ENCODE measurements at regions not wholly inside any gene's neighbourhood (a gene's known extent, or its start where the extent isn't known, plus 50 kb on each side); places are given as distances from the start of the nearest gene placed in this dataset.

DNA sequence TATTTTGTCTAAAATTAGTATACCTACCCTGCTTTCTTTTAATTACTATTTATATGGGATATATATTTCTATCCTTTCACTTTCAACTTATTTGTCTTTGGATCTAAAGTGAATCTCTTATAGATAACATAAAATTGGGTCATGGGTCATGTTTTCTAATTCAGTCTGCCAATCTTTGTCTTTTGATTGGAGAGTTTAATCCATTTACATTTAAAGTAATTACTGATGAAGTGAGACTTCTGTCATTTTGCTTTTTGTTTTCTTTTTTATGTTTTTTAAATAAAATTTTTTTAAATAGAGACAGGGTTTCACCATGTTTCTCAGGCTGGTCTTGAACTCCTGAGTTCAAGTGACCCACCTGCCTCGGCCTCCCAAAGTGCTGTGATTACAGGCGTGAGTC is 50.5 kb upstream of the PRDM1 start:
- no peak for DNase-seq

DNA sequence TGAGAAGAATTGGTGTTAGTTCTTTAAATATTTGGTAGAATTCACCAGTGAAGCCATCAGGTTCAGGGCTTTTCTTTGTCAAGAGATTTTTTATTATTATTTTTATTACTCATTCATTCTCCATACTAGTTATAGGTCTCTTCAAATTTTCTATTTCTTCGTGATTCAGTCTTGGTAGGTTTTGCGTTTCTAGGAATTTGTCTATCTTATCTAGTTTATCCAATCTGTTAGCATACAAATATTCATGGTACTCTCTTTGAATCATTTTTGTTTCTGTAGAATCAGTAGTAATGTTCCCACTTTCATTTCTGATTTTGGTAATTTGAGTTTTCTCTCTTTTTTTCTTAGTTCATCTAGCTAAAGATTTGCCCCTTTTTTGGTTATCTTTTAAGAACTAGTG is 52.3 kb upstream of the PRDM1 start:
- DNase-seq = no peak

DNA sequence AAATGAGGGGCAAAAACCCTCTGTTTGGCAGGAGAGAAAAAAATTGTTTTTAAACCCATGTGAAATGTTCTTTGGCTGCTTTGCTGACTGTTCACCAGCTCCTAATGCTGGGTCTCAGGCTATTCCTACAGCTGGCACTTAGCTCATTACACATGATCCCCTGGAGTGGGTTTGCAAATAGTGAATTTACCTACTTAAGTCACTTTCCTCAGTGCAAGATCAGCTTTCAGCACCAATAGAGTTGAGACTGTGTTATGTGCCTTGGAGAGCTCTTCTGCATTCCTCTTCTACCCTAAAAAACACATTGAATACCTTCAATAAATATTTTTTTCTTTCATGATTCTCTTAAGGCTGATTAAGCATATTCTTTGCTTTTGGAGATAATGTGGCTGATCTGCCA is 58.4 kb upstream of the PRDM1 start:
- DNase-seq = no peak

DNA sequence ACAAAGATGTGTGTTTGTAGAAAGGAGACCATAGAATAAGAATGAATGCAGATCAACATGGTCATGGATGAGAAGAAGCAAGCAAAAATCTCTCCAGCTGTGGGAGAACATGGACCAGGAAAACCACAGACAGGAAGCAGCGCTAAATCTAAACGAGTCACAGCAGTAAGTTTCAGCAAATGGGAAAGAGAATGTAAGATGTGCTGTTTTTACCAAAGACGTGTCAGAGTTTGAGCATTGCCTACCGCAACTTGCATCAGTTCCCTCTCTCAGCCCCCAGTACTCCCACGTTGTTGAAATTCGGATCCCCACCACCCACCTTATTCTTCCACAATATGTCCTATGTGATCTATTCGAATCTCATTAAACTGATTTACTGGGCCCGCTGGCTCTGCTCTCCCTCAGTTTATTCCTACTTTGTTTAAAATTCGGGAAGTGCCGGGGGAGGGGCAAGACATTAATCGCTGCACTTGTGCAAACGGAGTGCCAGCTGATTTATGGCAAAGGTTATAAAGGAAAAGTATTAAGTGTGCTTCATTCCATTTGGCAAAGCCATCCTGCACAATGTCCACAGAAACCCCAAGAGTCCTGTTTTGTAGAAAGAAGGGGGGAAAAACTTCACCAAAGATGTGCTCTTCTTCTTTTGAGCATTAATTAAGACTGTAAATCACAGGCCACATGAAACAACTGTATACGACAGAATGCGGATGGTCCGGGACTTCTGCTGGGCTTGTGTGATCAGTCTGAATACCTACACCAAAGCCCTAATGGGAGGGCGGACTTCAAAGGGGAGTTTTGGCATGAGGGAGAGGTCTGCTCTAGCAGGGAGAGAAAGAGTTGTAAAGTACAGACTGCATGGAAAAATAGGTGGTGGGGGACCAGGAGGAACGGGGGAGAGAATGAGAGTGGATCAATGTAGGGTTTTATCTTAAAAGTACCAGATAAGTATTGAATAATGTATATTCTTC is 59.1 kb upstream of the PRDM1 start:
- DNase-seq = no peak

DNA sequence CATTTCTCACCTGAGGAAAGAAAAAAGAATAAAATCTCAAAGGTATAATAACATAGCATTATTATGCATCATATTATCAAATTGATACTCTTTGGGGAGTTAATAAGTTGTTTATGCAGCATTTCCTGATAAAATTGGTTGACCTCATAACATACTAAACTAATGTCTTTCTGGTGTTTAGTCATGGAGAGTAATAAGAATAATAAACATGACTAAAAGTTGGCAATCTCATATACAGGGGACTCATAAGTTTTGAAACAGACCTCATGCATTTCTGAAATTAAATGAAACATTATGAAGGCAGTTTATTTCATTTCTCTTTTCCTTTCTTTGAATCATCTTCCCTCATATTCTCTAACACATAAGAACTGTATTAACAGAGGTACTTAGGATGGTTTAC is 60.5 kb upstream of the PRDM1 start:
- no peak for DNase-seq

DNA sequence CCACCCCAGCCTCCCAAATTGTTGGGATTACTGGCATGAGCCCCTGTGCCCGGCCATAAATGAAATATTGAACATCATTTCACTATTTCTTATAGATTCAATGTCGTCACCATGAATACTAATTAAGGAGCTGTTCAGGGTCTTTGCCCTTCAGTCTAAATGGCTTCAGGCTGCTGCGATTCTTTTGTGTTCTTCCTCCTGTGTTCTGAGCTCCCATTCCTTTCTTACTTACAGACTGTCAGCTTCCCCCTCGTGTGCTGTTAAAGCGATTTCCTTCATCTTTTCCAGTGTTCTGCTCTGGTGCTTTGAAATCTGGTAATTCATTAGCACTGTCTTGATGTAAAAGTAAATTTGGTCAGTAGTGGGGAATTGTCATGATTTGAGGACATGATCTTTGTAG is 63.3 kb upstream of the PRDM1 start:
- DNase-seq = no peak

DNA sequence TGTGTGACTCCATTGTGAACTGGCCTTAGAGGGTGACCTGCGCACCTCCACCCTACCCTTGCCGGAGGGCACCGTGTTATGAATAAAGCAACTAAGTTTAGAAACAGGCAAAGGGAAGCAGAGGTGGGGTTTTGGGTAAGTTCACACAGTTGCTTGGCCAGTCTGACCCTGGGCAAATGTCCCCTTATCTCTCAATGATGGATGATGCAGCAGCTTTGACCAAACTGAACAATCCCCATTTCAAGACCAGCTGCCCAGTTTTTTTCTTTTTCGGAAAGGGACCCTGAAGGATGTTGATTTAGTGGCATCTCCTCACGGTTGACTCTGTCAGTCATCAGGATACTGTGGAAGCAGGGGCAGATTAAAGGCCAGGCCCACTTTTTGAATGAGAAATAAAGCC is 68.7 kb upstream of the PRDM1 start:
- no peak for DNase-seq

DNA sequence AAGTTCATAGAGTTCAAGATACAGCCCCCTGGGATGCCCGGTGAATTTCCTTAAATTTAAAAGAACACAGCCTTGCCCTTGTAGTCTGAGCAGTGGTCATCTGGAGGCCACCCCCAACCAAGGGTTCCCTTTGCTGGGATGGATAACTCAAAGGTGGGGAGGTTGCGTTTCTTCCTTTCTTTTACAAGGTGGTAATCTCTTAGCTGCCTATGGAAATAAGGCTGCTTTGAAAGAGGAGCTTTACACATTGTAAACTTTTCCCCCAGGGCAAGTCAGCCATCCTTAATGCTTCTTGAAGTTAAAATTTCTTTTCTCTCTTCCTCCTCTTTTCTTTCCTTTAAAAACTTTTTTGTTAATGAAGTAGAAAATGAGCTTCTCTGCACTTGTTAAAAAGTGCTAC is 71.2 kb upstream of the PRDM1 start:
- DNase-seq = no peak

DNA sequence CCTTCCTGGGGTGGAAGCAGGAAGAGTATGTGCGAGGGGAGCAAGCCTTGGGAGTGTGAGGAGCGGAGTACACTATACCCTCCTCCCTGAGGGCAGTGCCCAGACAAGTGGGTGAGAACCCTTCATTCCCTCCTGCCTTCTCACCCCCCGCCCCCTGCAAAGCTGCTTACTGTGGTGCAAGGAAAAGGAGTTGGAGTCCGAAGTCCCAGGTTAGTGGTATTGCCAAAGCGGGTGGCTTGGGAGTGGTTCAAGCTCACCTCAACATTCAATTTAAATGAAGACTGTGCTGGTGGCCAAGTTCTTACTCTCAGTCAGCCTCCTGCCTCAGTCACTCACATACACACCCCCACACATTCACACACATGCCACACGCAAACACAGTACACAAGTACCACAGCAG is 74.7 kb upstream of the PRDM1 start:
- no peak for DNase-seq

DNA sequence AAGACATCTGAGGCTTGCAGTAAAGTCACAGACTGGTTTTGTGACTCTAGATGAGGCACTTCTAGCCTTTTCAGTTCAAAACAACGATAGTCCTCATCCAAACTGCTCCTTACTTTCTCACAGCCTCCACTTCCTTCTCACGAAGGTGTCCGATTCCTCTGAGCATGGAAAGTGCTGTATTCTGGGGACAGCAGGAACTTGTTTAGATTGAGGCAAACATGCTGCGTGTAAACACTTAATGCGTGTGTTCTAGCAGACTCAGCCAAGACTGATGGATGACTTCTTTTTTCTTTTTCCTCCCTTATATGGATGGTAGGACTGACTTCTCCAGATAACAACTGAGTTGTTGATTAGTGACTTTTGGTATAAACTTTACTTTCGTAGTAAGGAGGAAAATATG is 80.2 kb upstream of the PRDM1 start:
- no peak for DNase-seq

DNA sequence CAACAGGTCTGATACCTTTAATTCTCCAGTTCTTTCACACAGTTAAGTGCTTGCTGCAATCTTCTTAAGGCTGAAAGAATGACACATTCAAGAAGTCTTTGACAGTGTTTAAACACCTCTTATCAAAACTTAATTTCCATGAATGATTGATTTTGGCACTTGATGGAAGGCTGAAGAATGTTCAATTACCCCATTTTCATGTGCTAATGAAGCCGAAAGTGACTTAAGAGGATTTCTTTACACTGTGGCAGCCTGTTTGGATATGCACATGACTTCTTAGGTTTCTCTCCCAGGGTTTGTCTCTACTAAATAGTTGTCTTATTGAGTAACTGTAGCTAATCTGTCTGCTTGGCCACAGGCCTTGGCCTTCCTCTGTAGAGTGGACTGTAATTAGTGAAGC is 81.1 kb upstream of the PRDM1 start:
- no peak for DNase-seq

DNA sequence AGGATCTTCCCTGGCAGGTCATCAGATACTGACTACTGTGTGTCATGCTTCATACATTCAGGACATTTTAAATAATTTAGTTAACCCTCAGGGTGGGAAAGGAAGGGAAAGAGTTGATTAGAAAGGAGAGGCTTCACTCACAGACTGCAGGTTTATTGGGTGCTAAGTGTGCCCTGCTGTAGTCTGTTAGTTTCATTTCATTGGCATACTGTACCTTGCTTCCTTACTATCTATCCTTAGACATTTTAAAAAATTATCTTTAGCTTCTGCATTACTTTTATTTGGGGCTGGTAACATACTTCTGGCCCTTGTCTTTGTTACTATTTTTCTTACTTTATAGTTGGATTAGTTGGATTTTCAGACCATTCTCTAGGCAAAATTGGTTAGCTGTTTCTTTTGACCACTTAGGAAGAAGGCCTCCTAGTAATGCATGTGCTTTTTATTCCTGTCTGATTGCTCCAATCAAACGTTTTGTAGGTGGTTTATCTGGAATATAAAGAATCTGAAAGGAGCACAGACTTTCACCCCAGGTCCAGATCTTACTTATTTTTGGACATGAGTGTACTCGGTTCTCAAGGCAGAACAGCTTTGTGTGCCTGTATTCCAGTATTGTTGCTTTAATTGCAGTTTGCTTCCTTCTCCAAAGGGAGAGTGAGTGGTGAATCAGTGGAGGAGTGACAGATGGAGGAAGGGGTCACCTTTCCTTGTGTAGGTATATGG is 82.7 kb upstream of the PRDM1 start:
- no peak for DNase-seq

DNA sequence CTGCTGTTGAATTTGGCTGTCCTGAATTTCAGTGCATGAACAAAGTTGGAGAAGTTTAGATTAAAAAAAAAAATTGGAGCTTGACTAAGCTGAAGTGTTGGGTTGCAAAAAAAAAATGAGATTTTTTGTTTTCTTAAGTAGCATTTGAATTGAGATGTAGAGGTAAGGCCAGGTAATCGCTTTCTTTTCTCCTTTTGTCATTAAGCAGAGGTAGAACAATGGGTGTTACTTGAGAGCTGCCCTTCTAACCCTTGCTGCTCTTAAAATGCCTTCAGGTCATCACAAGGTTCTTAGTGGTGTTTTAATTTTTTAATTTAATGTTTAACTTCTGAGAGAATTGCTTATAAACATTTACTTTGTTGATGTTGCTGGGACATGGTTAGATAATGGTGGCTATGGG is 84.1 kb upstream of the PRDM1 start:
- no peak for DNase-seq

DNA sequence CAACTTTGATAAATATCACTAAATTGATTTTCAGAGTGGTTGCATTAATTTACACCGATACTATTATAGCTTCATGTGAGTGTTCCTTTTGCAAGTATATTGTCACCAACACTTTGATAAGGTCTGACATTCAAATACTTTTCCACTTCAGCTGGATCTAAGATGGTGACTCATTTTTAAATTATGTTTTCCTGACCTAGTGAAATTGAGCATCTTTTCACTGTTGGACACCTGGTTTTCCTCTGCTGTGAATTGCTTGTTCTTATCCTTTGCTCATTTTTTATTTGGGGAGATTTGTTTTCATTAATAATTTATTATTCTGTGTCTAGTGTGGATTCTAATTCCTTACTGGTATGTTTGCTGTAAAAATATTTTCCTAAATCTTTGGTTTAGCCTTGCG is 85.2 kb upstream of the PRDM1 start:
- no peak for DNase-seq

DNA sequence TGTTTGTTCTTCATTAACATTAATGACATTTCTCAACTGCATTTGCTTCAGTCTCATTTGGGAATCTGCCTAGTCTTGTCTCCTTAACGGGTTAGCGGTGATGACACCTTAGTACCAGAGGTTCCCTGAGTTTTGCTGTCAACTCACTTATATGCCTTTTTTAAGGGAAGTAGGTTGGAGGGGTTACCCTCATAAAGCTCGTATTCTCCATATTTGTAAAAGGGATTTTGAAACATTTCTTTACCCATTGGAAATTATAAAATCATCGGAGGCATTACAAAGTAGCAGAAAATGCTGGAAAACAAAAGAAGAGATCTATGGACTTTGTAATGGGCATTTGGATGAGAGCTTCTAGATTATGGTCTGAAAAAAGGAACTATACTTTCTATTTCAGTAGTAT is 88.7 kb upstream of the PRDM1 start:
- no peak for DNase-seq

DNA sequence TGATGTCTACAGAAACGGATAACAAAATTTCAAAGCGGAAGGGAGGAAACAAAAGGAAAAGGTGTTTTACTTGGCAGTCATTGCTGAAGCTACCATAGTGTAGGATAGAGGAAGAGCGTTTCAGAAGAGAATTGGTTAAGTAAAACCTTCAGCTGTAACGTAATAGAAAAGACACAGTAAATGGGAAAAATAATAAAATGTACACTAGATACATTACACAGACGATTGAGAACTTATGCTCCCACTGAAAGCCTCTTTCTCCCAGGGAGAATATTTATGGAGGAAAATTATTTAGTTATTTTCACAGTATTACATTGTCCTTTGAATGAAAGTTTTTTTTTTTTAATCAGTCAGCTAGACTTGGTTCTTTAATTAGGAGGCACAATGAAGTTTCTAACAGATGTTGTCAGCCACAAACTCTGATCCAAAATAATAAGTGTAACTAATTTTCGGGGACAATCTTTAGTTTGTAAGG is 90.7 kb upstream of the PRDM1 start:
- no peak for DNase-seq

DNA sequence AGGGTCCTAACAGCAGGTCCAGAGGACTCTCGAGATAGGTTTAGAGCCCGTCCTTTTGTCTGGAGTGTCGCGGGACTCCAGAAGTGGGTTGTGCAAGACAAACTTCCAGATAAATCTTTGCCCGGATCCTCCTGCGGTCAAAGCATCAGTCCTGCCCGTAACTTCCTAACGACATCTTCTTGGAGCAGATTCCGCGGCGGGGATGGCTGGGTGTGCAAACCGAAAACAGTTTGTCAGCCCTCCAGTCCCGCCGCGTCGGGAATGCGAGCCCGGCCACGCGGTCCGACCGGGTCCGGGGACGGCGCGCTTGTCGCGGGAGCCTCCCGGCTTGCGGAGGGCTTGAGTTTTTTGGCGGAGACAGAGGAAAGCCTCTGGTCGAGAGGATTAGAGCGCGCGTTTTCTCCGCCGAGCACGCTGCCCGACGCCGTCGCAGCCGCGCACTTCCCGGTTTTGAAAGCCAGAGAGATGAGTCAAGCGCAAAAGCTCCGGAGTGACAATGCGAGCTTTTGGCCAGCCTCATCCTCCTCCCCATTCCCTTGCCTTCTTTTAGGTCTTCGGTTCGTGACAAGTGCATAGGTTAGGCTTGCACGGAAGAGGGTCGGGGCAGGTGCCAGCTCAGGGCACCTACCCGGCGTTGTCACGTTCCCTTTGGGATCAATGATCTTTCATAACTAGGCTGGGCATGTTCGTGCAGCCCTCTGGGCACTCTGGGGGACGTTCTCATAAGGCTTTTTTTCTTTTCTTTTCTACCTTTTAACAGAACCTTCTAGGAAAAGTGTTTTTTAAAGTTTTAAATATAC is 91.3 kb upstream of the PRDM1 start:
- DNase-seq = no peak

DNA sequence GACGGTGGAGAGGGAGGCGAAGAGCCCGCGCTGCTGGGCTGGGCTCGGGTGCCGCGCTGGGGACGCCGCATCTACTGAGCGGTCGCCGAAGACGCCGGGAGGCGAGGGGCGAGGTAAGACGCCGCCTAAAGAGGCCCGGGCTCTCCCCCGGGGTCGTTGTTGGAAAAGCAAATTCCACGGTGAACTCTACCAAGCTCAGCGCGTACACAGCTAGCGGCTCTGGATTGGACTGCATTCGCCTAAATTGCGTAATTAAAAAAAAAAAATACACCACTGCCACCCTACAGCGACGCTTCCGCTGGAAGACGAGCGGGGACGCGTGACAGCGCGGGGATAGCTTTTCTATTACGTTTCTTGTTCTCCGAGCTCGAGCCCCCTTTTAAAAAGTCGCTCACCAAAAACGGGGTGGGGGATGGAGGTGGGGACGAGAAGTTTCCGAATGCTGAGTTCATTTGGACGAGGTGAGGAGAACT is 92.0 kb upstream of the PRDM1 start:
- no peak for DNase-seq

DNA sequence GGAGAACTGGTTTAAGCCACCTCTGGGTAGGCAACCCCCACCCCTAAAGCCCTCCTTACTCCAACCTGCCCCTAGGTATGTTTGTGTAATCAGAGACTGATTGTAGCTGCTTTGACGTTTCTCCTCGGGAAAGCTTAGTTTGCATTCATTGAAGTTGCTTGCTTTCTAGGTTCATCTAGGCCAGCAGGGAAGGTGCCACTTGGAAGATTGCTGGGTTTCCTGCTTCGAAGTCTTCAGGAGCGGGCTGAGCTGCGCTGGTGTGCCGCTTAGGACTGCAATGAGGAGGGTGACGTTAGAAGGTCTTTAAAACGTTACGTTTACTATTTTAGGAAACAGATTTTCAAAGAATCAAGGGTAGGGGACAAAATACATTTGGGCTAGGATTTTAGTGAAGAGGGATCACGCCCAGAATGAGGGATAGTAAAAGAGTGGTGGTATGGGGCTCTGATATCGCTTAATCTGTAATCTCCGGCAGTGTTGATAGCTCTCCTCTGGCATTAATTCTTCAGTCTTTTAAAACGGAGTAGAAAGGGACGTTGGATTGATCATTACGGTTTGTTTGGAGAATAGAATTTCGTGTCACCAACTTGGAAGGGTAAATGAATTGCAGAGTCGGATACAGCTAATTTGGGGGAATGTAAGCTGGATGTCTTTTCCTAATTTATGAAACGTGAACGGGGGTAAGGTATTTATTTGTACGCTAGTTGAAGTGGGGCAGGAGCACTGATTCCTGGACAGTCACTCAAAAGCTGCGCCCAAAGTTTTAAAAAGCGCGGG is 92.6 kb upstream of the PRDM1 start:
- DNase-seq = no peak

DNA sequence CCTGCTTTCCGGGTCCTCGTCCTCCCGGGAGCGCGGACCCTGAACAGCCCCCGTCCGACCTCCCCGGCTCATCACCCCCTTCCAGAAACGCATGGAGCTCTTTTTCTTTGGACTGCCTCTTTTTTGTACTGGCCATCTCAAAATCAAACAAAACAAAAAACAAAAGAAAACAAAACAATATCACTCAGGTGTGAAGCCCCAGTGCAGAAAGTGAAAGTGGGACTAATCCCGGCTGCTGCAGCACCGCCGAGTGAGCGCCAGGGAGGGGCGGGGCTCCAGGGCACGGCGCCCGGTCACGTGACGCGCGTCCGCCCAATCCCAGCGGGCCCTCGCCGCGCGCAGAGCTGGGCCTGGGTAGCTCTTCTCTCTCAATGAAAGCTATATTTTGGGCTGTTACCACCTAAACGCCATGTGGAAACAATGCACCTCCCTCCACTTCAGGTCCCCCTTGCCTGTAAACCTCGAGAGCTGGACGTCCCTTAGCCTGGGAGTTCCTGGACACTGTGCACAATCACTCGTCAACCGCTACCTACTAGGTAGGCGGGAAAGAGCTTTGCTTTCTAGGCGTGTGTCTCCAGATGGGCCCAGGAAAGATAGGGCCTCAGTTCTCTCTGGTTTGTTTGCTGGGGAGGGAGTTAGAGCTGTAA is 93.7 kb upstream of the PRDM1 start:
- DNase-seq = peak; percentile 23 to 45

DNA sequence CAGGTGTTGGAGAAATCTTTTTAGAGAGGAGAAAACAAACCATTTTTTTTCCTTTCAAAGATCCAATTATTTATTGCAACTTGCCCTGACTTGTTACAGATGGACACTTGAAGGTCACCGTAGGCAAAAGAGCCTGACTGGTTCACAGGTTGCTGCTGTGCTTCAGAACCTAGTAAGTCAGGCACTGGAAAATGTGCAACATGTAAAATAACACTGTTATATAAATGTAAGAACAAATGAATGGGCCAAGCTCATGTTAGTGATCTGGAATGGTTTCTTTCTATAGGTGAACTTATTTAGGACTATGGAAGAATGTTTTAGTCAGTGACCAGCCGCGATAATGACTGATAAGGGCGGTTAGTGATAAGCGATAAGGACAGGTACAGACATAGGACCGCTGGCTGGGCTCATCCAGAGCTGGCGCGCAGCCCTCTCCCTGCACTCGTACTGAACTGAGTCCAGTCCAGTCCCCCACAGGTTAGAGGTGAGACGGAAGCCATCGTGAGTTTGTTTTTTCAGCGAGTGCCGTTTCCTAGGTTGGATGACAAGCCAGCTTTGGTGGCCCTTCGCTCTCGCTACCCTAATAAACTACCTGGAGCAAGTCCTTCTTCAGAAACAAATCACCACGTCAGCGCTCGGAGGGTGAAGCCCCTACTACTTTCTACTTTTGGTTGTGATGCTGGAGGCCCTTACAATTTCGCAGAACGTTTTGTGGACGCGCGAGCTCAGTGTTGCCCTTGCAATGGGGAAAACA is 94.4 kb upstream of the PRDM1 start:
- no peak for DNase-seq

Data from SHP77 (cell line).